H9 (cell line): ENCODE measurements at regions not wholly inside any gene's neighbourhood (a gene's known extent, or its start where the extent isn't known, plus 50 kb on each side); places are given as distances from the start of the nearest gene placed in this dataset.

Experiments
- DNase-seq: peaks from one replicate; pipeline ENCODE4 v3.0.0-alpha.2; 2017
- H2AFZ ChIP-seq: one replicate; pipeline ENCODE4 v1.6.1; 2013; ENCODE audit warnings: mild to moderate bottlenecking, low read length, control low read depth, moderate library complexity
- H2AK5ac ChIP-seq: 2 replicates; pipeline ENCODE4 v1.6.1; 2013; ENCODE audit warnings: low read length, control low read depth, mixed read lengths; ENCODE audit not compliant: insufficient read length
- H2BK120ac ChIP-seq: one replicate; pipeline ENCODE4 v1.6.1; 2013; ENCODE audit warnings: low read depth, mild to moderate bottlenecking, low read length, control low read depth, inconsistent platforms; ENCODE audit not compliant: poor library complexity, severe bottlenecking
- H2BK12ac ChIP-seq: 2 replicates; pipeline ENCODE4 v1.6.1; 2013; ENCODE audit warnings: low read length, control low read depth, mixed read lengths, low read depth; ENCODE audit not compliant: insufficient read length
- H2BK15ac ChIP-seq: 2 replicates; pipeline ENCODE4 v1.6.1; 2013; ENCODE audit warnings: low read depth, low read length, control low read depth
- H2BK20ac ChIP-seq: one replicate; pipeline ENCODE4 v1.6.1; 2013; ENCODE audit warnings: low read depth, mild to moderate bottlenecking, low read length, control low read depth, inconsistent platforms; ENCODE audit not compliant: poor library complexity, severe bottlenecking
- H2BK5ac ChIP-seq: 2 replicates; pipeline ENCODE4 v1.6.1; 2013; ENCODE audit warnings: low read length, control low read depth, mixed read lengths; ENCODE audit not compliant: insufficient read length
- H3K14ac ChIP-seq: 2 replicates; pipeline ENCODE4 v1.6.1; 2013; ENCODE audit warnings: low read length, control low read depth; ENCODE audit not compliant: insufficient read depth
- H3K18ac ChIP-seq: 2 replicates; pipeline ENCODE4 v1.6.1; 2013; ENCODE audit warnings: low read depth, mild to moderate bottlenecking, mixed read lengths, low read length, control low read depth; ENCODE audit not compliant: insufficient read length
- H3K23ac ChIP-seq: 2 replicates; pipeline ENCODE4 v1.6.1; 2013; ENCODE audit warnings: low read length, control low read depth, mixed read lengths, low read depth; ENCODE audit not compliant: insufficient read length
- H3K23me2 ChIP-seq: 2 replicates; pipeline ENCODE4 v1.6.1; 2013; ENCODE audit warnings: low read depth, mild to moderate bottlenecking, mixed read lengths, low read length, control low read depth; ENCODE audit not compliant: insufficient read length, poor library complexity, severe bottlenecking
- H3K27ac ChIP-seq: 2 replicates; pipeline ENCODE4 v1.5.1; 2013; ENCODE audit warnings: low read length, control low read depth, mixed read lengths, low read depth; ENCODE audit not compliant: insufficient read length
- H3K27me3 ChIP-seq: 2 replicates; pipeline ENCODE4 v1.6.1; 2013; ENCODE audit warnings: low read length, control low read depth, inconsistent platforms; ENCODE audit not compliant: insufficient read depth
- H3K4ac ChIP-seq: 2 replicates; pipeline ENCODE4 v1.6.1; 2013; ENCODE audit warnings: low read depth, mild to moderate bottlenecking, control low read depth, inconsistent platforms, low read length, moderate library complexity
- H3K4me1 ChIP-seq: 2 replicates; pipeline ENCODE4 v1.6.1; 2013; ENCODE audit warnings: low read length, control low read depth, inconsistent platforms; ENCODE audit not compliant: insufficient read depth
- H3K4me2 ChIP-seq: 2 replicates; pipeline ENCODE4 v1.6.1; 2013; ENCODE audit warnings: low read length, control low read depth, mixed read lengths; ENCODE audit not compliant: insufficient read length, insufficient read depth
- H3K56ac ChIP-seq: 2 replicates; pipeline ENCODE4 v1.6.1; 2013; ENCODE audit warnings: low read depth, mild to moderate bottlenecking, mixed read lengths, low read length, control low read depth; ENCODE audit not compliant: insufficient read length
- H3K79me1 ChIP-seq: 2 replicates; pipeline ENCODE4 v1.6.1; 2013; ENCODE audit warnings: low read depth, mild to moderate bottlenecking, moderate library complexity, low read length, control low read depth, inconsistent platforms; ENCODE audit not compliant: insufficient read depth, poor library complexity, severe bottlenecking
- H3K79me2 ChIP-seq: 2 replicates; pipeline ENCODE4 v1.6.1; 2013; ENCODE audit warnings: low read length, control low read depth, inconsistent platforms; ENCODE audit not compliant: insufficient read depth
- H3K9ac ChIP-seq: 2 replicates; pipeline ENCODE4 v1.6.1; 2013; ENCODE audit warnings: low read length, control low read depth, mixed read lengths; ENCODE audit not compliant: insufficient read length; ENCODE audit errors: extremely low read depth
- H3K9me3 ChIP-seq: one replicate; pipeline ENCODE4 v1.6.1; 2013; ENCODE audit warnings: low read depth, low read length, inconsistent platforms; ENCODE audit not compliant: control insufficient read depth
- H3T11ph ChIP-seq: one replicate; pipeline ENCODE4 v1.6.1; 2013; ENCODE audit warnings: mild to moderate bottlenecking, low read length, control low read depth, inconsistent platforms
- H4K20me1 ChIP-seq: one replicate; pipeline ENCODE4 v1.6.1; 2013; ENCODE audit not compliant: control insufficient read depth, insufficient read length, insufficient read depth
- H4K5ac ChIP-seq: 2 replicates; pipeline ENCODE4 v1.6.1; 2013; ENCODE audit warnings: low read depth, mild to moderate bottlenecking, mixed read lengths, low read length, control low read depth; ENCODE audit not compliant: insufficient read length
- H4K8ac ChIP-seq: replicated peaks from 2 replicates; pipeline ENCODE4 v1.6.1; 2013; ENCODE audit warnings: low read length, control low read depth, mixed read lengths, low read depth; ENCODE audit not compliant: insufficient read length
- H4K91ac ChIP-seq: 2 replicates; pipeline ENCODE4 v1.6.1; 2013; ENCODE audit warnings: low read depth, mild to moderate bottlenecking, moderate library complexity, mixed read lengths, low read length, control low read depth; ENCODE audit not compliant: insufficient read length
- H3K27ac Mint-ChIP-seq, 3 experiments: 2 replicates in 2 of 3; 3 replicates in 1 of 3; pipeline ENCODE4 v1.8.0; 2020 to 2021; ENCODE audit warnings: mixed read lengths in 3 of 3, mild to moderate bottlenecking in 1 of 3, moderate library complexity in 1 of 3
- H3K27me3 Mint-ChIP-seq: 2 replicates; pipeline ENCODE4 v1.8.0; 2021; ENCODE audit warnings: low read depth, mild to moderate bottlenecking, moderate library complexity, mixed read lengths
- H3K36me3 Mint-ChIP-seq, 3 experiments: 2 replicates in 2 of 3; 3 replicates in 1 of 3; pipeline ENCODE4 v1.8.0; 2020 to 2021; ENCODE audit warnings: low read depth in 3 of 3, mixed read lengths in 3 of 3; ENCODE audit not compliant: insufficient read depth in 1 of 3
- H3K4me1 Mint-ChIP-seq, 2 experiments: 2 replicates each; pipeline ENCODE4 v1.8.0; 2020; ENCODE audit warnings: mixed read lengths in 2 of 2
- H3K4me3 Mint-ChIP-seq, 2 experiments: 2 replicates in 1 of 2; 3 replicates in 1 of 2; pipeline ENCODE4 v1.8.0; 2020 to 2021; ENCODE audit warnings: mild to moderate bottlenecking in 2 of 2, mixed read lengths in 2 of 2, moderate library complexity in 1 of 2
- H3K9me3 Mint-ChIP-seq, 2 experiments: 2 replicates in 1 of 2; 3 replicates in 1 of 2; pipeline ENCODE4 v1.8.0; 2020; ENCODE audit warnings: mild to moderate bottlenecking in 2 of 2, mixed read lengths in 2 of 2, moderate library complexity in 1 of 2
- WGBS: extraction: QIAGEN DNeasy Blood & Tissue Kit; methylation state at CpG from one replicate; pipeline ENCODE4 v1.1.7; 2013; ENCODE audit warnings: missing lambda C conversion rate, low lambda C conversion rate, mixed read lengths; ENCODE audit not compliant: insufficient read length; ENCODE audit errors: extremely low coverage; 5-methylcytosine and 5-hydroxymethylcytosine counted together
- TF ChIP-seq, protein P1 (sequence below): fragments of 200-600 bp; sonication (generic); conservative IDR thresholded peaks from 3 replicates; pipeline ENCODE4 v1.8.0; 2021; ENCODE audit warnings: antibody characterized with exemption, mild to moderate bottlenecking

DNA sequence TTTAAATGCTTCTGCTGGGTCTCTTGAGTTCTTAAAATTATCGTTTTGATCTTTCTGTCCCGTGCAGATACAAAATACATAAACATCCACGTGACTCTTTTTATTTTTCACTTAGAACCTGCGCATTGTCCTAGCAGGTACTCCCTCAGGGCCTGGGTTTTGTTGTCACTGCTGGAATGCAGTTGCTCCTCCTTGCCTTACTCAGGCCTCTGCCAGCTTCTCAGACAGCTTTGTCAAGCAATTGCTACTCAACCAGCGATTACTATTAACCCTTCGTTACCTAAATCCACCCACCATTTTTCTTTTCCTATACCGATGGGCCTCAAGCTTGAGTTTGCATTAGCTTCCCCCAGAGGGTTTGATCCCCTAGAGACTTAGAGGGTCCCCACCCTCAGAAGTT is 405.9 kb upstream of the RBFOX1 start:
- Histone ChIP-seq H4K20me1 (no peaks in the 10 kb centered on the region), H3K4ac (no peak overlapping the region), H3K27ac (no peak overlapping the region), H3K4me2 (no peak overlapping the region), H3K18ac (no peak overlapping the region), H3K56ac (no peak overlapping the region), H3K79me1 (no peaks in the 10 kb centered on the region), H2BK15ac (no peak overlapping the region), H3K79me2 (no peaks in the 10 kb centered on the region), H3K23ac (no peak overlapping the region), H3K9me3 (no peaks in the 10 kb centered on the region), H4K8ac (no peak overlapping the region), H3K27me3 (no peaks in the 10 kb centered on the region), H4K5ac (no peak overlapping the region), H2BK12ac (no peak overlapping the region), H2BK120ac (no peak overlapping the region), H3K9ac (no peak overlapping the region), H2BK20ac (no peak overlapping the region), H2BK5ac (no peak overlapping the region), H3K14ac (no peak overlapping the region), H2AFZ (no peak overlapping the region), H4K91ac (no peak overlapping the region), H3K23me2 (no peaks in the 10 kb centered on the region), H3T11ph (no peak overlapping the region), H3K4me1 (no peaks in the 10 kb centered on the region), H2AK5ac (no peak overlapping the region)
- no CpG with 5 or more reads among the region's 7 CpGs for WGBS
- Mint-ChIP-seq H3K27ac (peak overlapping the region; percentile 16 to 90 (median 59); a peak in 3 of 7 replicates), H3K4me3 (peak overlapping the region in 1 of 2 experiments; percentile 5; a peak in 1 of 5 replicates), H3K4me1 (peaks cover 36 to 45% of the 10 kb centered on the region in 2 experiments), H3K9me3 (peaks cover 0 to 5% of the 10 kb centered on the region in 2 experiments; a peak in 2 of 5 replicates), H3K27me3 (no peaks in the 10 kb centered on the region; the same call in 1 of the 2 replicates), H3K36me3 (peaks cover 0 to 6% (median 2%) of the 10 kb centered on the region in 3 experiments; a peak in 3 of 7 replicates)
- peak; percentile 56 for DNase-seq
- TF ChIP-seq, protein P1, sequence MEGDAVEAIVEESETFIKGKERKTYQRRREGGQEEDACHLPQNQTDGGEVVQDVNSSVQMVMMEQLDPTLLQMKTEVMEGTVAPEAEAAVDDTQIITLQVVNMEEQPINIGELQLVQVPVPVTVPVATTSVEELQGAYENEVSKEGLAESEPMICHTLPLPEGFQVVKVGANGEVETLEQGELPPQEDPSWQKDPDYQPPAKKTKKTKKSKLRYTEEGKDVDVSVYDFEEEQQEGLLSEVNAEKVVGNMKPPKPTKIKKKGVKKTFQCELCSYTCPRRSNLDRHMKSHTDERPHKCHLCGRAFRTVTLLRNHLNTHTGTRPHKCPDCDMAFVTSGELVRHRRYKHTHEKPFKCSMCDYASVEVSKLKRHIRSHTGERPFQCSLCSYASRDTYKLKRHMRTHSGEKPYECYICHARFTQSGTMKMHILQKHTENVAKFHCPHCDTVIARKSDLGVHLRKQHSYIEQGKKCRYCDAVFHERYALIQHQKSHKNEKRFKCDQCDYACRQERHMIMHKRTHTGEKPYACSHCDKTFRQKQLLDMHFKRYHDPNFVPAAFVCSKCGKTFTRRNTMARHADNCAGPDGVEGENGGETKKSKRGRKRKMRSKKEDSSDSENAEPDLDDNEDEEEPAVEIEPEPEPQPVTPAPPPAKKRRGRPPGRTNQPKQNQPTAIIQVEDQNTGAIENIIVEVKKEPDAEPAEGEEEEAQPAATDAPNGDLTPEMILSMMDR, result no peak
